ENCODE measurements at regions not wholly inside any gene's neighbourhood (a gene's known extent, or its start where the extent isn't known, plus 50 kb on each side); places are given as distances from the start of the nearest gene placed in this dataset.

DNA sequence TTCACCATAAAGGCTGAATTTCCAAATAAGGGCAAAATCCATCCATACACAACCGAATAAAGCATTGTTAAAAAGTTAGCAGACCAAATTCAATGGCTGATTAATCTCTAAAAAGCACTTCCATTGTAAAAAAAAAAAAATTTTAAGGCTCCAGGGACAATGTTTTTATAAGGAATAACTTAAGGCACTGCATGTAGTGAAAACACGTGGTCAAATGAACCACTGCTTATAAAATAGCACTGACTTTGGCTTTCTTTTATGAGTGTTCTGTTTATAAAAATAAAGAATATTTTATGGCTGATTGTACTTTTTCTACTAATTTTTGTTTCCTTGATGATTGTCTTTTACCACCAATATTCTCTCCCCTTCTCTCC lies 409.3 kb upstream of the KCNH7 start:
- Histone ChIP-seq H3K36me3 (no peaks in the 10 kb centered on the region), H3K4me3 (no peak overlapping the region), H3K27me3 (replicated peaks; ENCODE audit: insufficient read depth) (no peaks in the 10 kb centered on the region), H3K4me1 (ENCODE audit: control insufficient read depth in 1 of 2, low read depth in 2 of 2) (no peaks in the 10 kb centered on the region), H3K9me3 (no peaks in the 10 kb centered on the region), H3K27ac (no peak overlapping the region)
- TF ChIP-seq, protein P1, sequence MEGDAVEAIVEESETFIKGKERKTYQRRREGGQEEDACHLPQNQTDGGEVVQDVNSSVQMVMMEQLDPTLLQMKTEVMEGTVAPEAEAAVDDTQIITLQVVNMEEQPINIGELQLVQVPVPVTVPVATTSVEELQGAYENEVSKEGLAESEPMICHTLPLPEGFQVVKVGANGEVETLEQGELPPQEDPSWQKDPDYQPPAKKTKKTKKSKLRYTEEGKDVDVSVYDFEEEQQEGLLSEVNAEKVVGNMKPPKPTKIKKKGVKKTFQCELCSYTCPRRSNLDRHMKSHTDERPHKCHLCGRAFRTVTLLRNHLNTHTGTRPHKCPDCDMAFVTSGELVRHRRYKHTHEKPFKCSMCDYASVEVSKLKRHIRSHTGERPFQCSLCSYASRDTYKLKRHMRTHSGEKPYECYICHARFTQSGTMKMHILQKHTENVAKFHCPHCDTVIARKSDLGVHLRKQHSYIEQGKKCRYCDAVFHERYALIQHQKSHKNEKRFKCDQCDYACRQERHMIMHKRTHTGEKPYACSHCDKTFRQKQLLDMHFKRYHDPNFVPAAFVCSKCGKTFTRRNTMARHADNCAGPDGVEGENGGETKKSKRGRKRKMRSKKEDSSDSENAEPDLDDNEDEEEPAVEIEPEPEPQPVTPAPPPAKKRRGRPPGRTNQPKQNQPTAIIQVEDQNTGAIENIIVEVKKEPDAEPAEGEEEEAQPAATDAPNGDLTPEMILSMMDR (IDR thresholded peaks at IDR 0.05): no peak
- no peak for ATAC-seq (ENCODE audit: insufficient number of reproducible peaks, low FRiP score, low read depth)
- no peak for DNase-seq (ENCODE audit: low spot score)

DNA sequence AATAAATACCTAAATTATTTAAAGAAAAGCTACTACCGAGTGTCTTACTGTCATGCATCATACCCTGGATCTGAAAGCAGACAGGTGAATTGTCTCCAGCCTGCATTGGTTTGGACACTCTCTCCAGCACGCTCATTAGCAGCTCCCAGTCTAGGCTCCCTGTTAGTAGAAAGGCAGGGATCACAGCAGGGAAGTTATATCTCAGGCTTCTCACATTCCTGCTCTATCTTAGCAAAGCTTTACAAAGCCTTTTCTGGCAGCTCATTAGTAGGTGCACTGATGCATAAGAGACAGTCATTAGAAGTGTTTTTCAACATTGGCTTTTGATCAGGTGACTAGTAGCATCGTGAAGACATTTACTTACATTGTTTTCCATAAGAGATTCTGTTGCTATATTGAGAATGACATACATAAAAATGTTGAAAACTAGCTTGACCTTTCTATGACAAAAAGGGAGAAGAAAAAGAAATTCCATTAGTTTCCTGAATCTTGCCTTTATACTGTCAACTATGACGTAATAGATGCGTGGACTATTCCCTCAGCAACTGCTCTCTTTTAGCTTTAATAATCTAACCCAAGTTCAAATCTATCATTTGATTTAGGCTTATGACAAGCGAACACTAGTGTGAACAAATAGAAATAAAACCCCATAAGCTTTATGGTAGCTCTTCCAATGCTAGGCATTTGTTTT lies 408.7 kb upstream of the KCNH7 start:
- Histone ChIP-seq H3K36me3 (no peaks in the 10 kb centered on the region), H3K27ac (no peak overlapping the region), H3K27me3 (replicated peaks; ENCODE audit: insufficient read depth) (no peaks in the 10 kb centered on the region), H3K9me3 (no peaks in the 10 kb centered on the region), H3K4me1 (ENCODE audit: control insufficient read depth in 1 of 2, low read depth in 2 of 2) (no peaks in the 10 kb centered on the region), H3K4me3 (no peak overlapping the region)
- no peak for DNase-seq (ENCODE audit: low spot score)
- TF ChIP-seq, protein P1 (IDR thresholded peaks at IDR 0.05): no peak
- ATAC-seq (ENCODE audit: insufficient number of reproducible peaks, low FRiP score, low read depth): no peak

DNA sequence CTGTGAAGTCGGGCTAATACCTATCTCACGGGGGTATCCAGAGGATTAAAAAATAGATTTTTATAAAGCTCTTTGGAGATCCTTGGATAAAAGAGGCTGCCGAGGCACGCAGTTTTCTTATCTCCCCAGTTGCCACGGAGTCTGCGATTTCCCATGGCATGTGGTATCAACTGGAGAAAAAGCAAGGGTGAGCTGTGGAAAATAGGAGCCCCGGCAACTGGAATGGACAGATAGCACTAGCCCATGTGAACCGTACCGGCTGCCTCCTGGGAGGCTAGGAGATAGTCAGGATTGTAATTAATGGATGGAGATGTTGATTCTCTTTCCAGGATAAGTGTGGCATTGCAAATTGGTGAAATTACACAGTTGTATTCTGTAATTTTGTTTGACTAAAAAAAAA lies 407.6 kb upstream of the KCNH7 start:
- TF ChIP-seq, protein P1 (IDR thresholded peaks at IDR 0.05): no peak
- DNase-seq (ENCODE audit: low spot score): no peak
- ATAC-seq (ENCODE audit: insufficient number of reproducible peaks, low FRiP score, low read depth): no peak
- Histone ChIP-seq H3K9me3 (no peaks in the 10 kb centered on the region), H3K4me1 (ENCODE audit: control insufficient read depth in 1 of 2, low read depth in 2 of 2) (no peaks in the 10 kb centered on the region), H3K4me3 (no peak overlapping the region), H3K27me3 (replicated peaks; ENCODE audit: insufficient read depth) (no peaks in the 10 kb centered on the region), H3K27ac (no peak overlapping the region), H3K36me3 (no peaks in the 10 kb centered on the region)

DNA sequence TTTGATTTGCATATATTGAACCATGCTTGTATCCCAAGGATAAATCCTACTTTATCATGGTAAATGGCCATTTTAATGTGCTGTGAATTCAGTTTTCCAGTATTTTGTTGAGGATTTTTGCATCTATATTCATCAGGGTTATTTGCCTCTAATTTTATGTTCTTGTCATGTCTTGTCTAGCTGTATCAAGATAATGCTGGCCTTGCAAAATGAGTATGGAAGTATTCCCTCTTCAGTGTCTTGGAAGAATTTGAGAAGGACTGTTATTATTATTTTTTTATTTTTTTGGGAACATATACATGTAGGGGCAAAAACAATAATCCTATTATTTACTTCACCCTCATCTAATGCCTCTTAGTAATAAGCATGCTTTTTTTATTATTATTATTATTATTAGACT lies 398.0 kb upstream of the KCNH7 start:
- no peaks in the 10 kb centered on the region for H3K36me3 ChIP-seq
- TF ChIP-seq, protein P1 (IDR thresholded peaks at IDR 0.05): no peak
- no peak overlapping the region for H3K4me3 ChIP-seq
- H3K4me1 ChIP-seq (ENCODE audit: control insufficient read depth in 1 of 2, low read depth in 2 of 2): no peaks in the 10 kb centered on the region
- DNase-seq (ENCODE audit: low spot score): no peak
- no peaks in the 10 kb centered on the region for H3K27me3 ChIP-seq (replicated peaks; ENCODE audit: insufficient read depth)
- no peak for ATAC-seq (ENCODE audit: insufficient number of reproducible peaks, low FRiP score, low read depth)
- peaks cover 7% of the 10 kb centered on the region for H3K9me3 ChIP-seq
- no peak overlapping the region for H3K27ac ChIP-seq

DNA sequence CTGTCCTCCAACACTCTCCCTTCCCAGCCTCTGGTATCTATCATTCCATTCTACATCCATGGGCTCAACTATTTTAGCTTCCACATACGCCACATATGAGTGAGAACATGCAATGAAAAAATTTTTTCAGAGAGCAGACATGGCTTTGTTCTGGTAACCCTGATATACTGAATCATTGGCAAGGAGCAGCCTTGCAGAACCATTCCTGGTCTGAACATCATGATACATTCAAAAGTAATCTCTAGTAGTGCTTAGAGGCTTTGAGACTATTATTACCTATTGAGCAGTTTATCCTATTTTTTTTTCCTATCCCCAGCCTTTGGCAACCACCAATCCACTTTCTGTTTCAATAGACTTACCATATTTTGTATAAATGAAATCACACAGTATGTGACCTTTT lies 393.1 kb upstream of the KCNH7 start:
- TF ChIP-seq, protein P1 (IDR thresholded peaks at IDR 0.05): no peak
- Histone ChIP-seq H3K4me1 (ENCODE audit: control insufficient read depth in 1 of 2, low read depth in 2 of 2) (no peaks in the 10 kb centered on the region), H3K4me3 (no peak overlapping the region), H3K36me3 (no peaks in the 10 kb centered on the region), H3K9me3 (no peaks in the 10 kb centered on the region), H3K27ac (no peak overlapping the region), H3K27me3 (replicated peaks; ENCODE audit: insufficient read depth) (no peaks in the 10 kb centered on the region)
- ATAC-seq (ENCODE audit: insufficient number of reproducible peaks, low FRiP score, low read depth): no peak
- DNase-seq (ENCODE audit: low spot score): no peak

All from thoracic aorta (tissue), 2 donors.